HG03139 (cell line): ENCODE measurements at regions not wholly inside any gene's neighbourhood (a gene's known extent, or its start where the extent isn't known, plus 50 kb on each side); places are given as distances from the start of the nearest gene placed in this dataset.

Experiments used
- ATAC-seq: cut with Tn5 transposase; IDR thresholded peaks from one replicate; pipeline ENCODE4 v1.9.1; 2021; ENCODE audit not compliant: unreplicated experiment

DNA sequence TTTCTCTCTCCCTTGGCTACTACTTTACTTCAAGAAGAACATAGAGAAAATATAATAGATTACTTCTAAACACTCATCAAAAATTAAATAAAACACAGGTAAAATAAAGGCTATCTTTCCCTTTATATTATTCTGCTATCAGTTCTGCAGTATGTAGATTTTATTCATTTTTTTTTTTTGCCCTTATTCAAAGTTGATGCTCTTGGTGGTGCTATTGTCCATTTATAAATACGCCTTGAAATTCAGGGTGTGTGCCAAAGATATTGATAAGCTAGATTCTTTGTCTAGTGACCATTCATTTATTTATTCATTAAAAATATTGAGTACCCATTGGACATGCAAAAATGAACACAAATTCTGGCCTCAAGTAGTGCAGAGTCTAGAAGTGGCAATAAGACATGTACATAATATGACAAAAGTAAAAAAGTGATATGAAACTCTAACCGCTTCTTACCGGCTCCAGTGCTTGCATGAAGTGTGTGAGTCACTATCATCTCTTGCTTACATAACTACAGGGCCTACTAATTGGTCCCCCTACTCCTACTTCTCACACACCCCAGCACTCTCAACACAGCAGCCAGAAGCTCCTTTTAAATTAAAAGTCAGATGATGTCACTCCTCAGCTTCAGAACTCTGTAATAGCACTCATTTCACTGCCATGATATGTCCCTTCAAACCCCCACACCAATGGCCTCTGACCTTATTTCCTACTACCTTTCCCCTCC is 208.3 kb upstream of the FANCL start:
- ATAC-seq = peak; percentile 77

- ATAC-seq = no peak
Measured at GRCh38 chr2:58448845-58449244, 207.7 kb upstream of the FANCL start.

- peak; percentile 56 for ATAC-seq
Measured at GRCh38 chr2:58448065-58448507, 207.0 kb upstream of the FANCL start.

DNA sequence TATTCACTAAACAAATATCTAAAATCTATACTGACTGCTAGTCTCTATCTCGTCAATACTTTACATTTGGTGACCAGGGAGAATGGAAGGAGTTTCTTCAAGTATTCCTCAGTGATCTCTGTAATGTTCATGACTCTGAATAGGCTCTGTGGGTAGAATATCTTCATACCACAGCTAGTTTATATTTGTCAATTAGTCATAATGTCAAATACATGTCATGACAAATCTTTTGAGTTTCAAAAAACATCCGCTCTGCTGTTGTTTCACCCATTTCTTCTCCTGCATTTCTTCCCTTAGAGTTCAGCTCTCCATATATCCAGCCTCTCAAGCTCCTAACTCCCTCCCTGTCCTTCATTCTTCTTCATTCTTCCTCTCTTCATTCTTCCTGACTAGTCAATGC is 206.5 kb upstream of the FANCL start:
- ATAC-seq = no peak

DNA sequence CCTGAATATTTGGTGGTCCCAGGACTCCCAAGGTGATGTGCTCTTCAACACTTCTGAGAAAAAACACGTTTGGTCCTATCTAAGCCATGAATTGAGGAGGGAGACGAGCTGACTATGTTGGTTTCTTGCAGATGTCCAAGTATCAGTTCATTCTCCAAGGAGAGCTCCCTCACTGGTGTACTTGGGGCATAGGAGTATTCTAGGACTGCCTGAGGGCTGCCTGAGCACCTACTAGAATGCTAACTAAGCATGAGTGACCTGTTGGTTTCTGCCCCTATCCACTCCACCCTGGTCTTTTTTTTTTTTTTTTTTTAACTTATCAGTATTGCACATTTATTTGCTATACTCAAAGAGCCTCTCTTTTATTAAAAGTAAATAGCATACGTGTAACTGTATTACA is 200.5 kb upstream of the FANCL start:
- no peak for ATAC-seq

GRCh38 chr2:58436872-58437271 is 195.7 kb upstream of the FANCL start:
- no peak for ATAC-seq

DNA sequence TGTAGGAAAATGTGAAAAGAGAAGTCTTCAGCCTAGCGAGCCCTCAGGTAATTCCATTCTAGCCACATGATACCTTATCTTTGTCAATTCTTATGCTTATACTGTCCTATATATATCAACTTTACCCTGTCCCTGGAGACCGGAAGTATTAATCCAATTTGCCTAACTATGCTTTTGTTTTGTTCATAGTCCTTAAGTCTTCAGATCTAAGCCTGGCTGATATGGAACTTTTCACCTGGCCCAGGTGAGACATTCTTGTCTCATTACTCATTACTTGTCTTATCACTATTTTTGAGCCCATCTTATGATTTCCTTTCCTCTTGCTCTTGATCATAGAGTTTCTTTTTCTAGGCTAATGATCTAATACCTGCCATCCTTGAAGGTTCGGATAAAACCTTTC is 194.1 kb upstream of the FANCL start:
- no peak for ATAC-seq

GRCh38 chr2:58434692-58435091 is 193.6 kb upstream of the FANCL start:
- ATAC-seq = no peak

DNA sequence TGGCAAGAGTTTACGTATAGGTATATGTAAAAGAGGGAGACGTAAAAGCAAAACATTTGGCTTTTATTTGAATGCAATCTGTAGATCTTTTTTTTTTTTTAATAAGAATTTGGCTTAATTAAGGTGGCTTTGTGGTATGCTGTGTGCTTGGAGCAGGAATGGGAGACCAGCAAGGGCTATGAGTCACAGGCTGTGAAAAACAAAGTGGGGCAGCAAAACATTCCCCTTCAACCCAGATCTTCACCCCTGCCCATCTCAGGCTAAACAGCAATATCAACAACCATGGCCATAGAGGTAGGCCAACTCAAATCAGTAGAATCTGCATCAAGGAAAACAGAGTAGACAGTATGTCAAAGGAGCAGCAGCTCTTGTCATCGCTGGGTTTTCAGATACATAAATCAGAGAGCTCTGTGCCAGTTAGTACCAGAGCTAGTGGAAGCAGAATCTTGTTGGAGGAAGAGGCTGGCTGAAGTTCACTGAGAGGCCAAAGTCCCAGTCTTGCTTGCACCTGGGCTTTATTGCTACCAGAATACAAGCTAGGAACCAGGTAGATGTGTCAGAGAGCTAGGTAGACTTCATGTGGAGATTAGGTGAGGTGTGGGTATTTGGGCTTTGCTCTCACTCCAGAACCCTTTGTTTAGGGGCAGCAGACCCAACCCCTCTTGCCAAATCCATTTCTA is 191.5 kb upstream of the FANCL start:
- no peak for ATAC-seq

- ATAC-seq = no peak
Measured at GRCh38 chr2:58429014-58429875, 188.1 kb upstream of the FANCL start.

GRCh38 chr2:58428096-58429013 is 187.2 kb upstream of the FANCL start:
- peak; percentile 43 for ATAC-seq

- ATAC-seq = no peak
Measured at GRCh38 chr2:58427572-58428095, 186.5 kb upstream of the FANCL start.

DNA sequence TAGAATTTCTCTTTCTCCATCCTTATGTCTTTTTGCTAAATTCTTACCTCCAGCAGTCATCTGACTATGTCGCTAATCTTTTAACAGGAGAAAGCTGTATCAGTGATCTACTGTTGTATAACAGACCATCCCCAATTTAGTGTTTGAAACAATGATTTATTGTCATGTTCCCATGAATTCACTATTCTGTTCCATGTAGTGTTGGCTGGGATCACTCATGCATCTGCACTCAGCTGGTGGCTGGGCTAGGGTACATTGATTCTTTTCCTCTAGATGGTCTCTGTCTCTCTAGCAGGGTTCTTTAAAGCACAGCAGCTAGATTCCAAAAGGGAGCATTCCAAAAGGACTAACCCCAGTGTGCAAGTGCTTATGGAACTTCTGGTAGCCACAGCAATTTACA is 184.2 kb upstream of the FANCL start:
- ATAC-seq = no peak

DNA sequence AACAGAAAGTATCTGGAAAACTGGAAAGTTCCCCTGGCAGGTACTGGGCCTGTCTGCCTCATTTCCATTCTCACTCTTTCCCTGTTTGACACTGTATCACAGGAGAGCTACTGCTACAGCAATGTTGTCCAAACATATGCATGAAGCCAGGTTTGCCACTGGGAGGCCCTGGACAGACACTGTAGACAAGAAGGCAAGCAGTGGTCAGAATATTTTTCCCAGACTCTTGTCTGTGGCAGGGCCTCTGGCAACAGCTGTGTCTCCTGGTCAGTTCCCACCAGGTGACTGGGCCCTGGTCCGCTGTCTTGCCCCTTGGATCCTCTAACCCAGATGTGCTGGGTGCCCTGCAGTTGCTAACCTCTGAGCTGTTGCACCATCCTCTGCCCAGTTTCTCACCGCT is 178.9 kb upstream of the FANCL start:
- ATAC-seq = no peak

DNA sequence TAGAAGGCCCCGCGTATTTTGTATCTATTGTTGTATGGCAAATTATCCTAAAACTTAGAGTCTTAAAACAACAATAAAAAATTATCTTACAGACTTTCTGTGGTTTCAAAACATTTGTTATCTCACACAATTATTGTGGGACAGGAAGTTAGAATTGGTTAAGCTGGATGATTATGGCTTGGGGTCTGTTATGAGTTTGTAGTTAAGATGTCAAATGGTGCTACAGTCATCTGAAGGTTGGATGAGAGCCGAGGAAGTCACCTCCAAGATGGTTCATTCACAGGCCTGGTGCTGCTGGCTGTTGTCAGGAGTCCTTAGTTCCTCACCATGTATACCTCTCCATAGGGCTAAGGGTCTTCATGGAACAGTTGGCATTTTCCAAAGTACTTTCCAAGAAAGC is 175.6 kb upstream of the FANCL start:
- no peak for ATAC-seq

GRCh38 chr2:58414506-58414905 is 173.4 kb upstream of the FANCL start:
- no peak for ATAC-seq

- no peak for ATAC-seq
Measured at GRCh38 chr2:58410549-58410948, 169.4 kb upstream of the FANCL start.

DNA sequence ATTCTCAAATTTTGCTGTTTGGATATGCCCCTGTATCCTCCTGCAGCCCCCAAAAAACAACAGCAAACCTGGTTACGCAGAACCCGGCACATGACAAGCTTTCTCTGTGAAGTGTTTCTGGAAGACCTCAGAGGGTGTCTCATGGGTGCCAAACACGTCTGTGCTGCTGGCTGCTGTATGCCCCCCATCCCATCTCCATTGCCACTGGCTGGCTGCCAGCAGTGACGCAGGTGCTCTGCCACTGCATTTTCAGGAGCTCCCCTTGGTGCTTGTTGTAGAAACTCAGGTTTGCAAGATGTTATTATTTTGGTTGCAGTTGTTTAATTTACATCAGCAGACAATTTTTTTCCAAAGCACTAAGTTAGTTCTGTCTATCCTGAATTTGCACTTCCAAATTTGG is 166.4 kb upstream of the FANCL start:
- ATAC-seq = no peak

GRCh38 chr2:58405341-58405740 is 164.2 kb upstream of the FANCL start:
- no peak for ATAC-seq

GRCh38 chr2:58401936-58402335 is 160.8 kb upstream of the FANCL start:
- no peak for ATAC-seq
